Endothelial cell of umbilical vein (primary cell): ENCODE measurements at regions not wholly inside any gene's neighbourhood (a gene's known extent, or its start where the extent isn't known, plus 50 kb on each side); places are given as distances from the start of the nearest gene placed in this dataset.

Experiments used
- EZH2 ChIP-seq: IDR thresholded peaks from 2 replicates; pipeline ENCODE4 v1.6.1; 2012; ENCODE audit warnings: borderline replicate concordance, low read depth, mild to moderate bottlenecking, moderate library complexity, low read length, inconsistent platforms; ENCODE audit not compliant: severe bottlenecking
- POLR2A ChIP-seq: IDR thresholded peaks from 2 replicates; pipeline ENCODE4 v1.6.1; 2012; ENCODE audit warnings: low read depth, mild to moderate bottlenecking, control low read depth, low read length
- POLR2AphosphoS5 ChIP-seq: IDR thresholded peaks from 2 replicates; pipeline ENCODE4 v1.6.1; 2012; ENCODE audit warnings: low read depth, mild to moderate bottlenecking, control low read depth, low read length, moderate library complexity; ENCODE audit not compliant: insufficient read depth
- TF ChIP-seq, protein P1 (sequence below), 2 donors: IDR thresholded peaks; 1 replicate in 1 of 2; 2 replicates in 1 of 2; pipeline ENCODE4 v1.5.1; 2011; ENCODE audit warnings: low read length in 2 of 2, mild to moderate bottlenecking in 2 of 2, moderate library complexity in 2 of 2, control low read depth in 1 of 2, inconsistent platforms in 1 of 2, low read depth in 1 of 2; ENCODE audit not compliant: insufficient read depth in 1 of 2; ENCODE audit errors: extremely low read depth in 1 of 2

DNA sequence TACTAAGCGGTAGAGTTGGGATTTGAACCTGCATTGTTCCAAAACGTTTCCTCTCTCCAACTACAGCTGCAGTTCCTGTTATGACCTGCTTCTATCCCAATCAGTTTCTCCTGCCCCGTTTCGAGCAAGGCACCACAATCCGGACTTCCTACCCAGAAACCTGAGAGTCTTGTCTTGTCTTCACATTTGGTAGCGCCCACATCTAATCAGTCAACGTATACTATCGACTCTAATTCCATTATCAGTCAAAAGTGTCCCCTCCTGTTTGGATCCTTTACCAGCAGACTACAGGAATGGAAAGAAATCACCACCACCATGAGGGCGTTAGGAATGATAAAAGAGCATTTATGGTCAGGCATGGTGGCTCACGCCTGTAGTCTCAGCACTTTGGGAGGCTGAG is 124.6 kb downstream of the AXIN2 start:
- no peak for TF ChIP-seq EZH2
- TF ChIP-seq, protein P1, sequence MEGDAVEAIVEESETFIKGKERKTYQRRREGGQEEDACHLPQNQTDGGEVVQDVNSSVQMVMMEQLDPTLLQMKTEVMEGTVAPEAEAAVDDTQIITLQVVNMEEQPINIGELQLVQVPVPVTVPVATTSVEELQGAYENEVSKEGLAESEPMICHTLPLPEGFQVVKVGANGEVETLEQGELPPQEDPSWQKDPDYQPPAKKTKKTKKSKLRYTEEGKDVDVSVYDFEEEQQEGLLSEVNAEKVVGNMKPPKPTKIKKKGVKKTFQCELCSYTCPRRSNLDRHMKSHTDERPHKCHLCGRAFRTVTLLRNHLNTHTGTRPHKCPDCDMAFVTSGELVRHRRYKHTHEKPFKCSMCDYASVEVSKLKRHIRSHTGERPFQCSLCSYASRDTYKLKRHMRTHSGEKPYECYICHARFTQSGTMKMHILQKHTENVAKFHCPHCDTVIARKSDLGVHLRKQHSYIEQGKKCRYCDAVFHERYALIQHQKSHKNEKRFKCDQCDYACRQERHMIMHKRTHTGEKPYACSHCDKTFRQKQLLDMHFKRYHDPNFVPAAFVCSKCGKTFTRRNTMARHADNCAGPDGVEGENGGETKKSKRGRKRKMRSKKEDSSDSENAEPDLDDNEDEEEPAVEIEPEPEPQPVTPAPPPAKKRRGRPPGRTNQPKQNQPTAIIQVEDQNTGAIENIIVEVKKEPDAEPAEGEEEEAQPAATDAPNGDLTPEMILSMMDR (IDR thresholded peaks at IDR 0.05; ENCODE audit: extremely low read depth in 1 of 2, insufficient read depth in 1 of 2, low read depth in 1 of 2, low read length in 2 of 2) = no peak
- no peak for TF ChIP-seq POLR2AphosphoS5
- no peak for TF ChIP-seq POLR2A
